ENCODE measurements at regions not wholly inside any gene's neighbourhood (a gene's known extent, or its start where the extent isn't known, plus 50 kb on each side); places are given as distances from the start of the nearest gene placed in this dataset.

GRCh38 chr10:128473911-128474310 is 347.7 kb upstream of the MKI67 start:
- Histone ChIP-seq H3K9ac (ENCODE audit: low read depth in 1 of 2, low read length in 2 of 2) (no peak overlapping the region), H3K36me3 (ENCODE audit: control insufficient read depth in 4 of 4, insufficient read depth in 3 of 4, low read depth in 1 of 4, low read length in 3 of 4) (no peaks in the 10 kb centered on the region), H3K4me1 (ENCODE audit: control insufficient read depth in 4 of 4, insufficient read depth in 4 of 4, low read length in 3 of 4) (no peaks in the 10 kb centered on the region), H3K27me3 (ENCODE audit: control insufficient read depth in 4 of 4, insufficient read depth in 4 of 4, low read length in 3 of 4) (no peaks in the 10 kb centered on the region), H3K4me3 (ENCODE audit: low read depth in 1 of 3, low read length in 3 of 3) (no peak overlapping the region), H3K9me3 (ENCODE audit: control insufficient read depth in 4 of 4, low read length in 3 of 4) (no peaks in the 10 kb centered on the region), H3K27ac (ENCODE audit: low read depth in 1 of 2, low read length in 2 of 2) (no peak overlapping the region)
- TF ChIP-seq HNF4A (conservative IDR thresholded peaks at IDR 0.05) (no peak), RXRA (IDR thresholded peaks at IDR 0.05) (no peak), RAD21 (IDR thresholded peaks at IDR 0.05) (no peak), REST (IDR thresholded peaks at IDR 0.05) (no peak), JUND (IDR thresholded peaks at IDR 0.05) (no peak), TAF1 (conservative IDR thresholded peaks at IDR 0.05) (no peak), HNF4G (IDR thresholded peaks at IDR 0.05) (no peak), FOXA2 (IDR thresholded peaks at IDR 0.05) (no peak), YY1 (IDR thresholded peaks at IDR 0.05) (no peak), CTCF (IDR thresholded peaks at IDR 0.05; ENCODE audit: low read depth, low read length, missing input control) (no peak), SP1 (IDR thresholded peaks at IDR 0.05) (no peak), MAX (IDR thresholded peaks at IDR 0.05) (no peak), EGR1 (IDR thresholded peaks at IDR 0.05; ENCODE audit: low read depth in 2 of 2) (no peak), GABPA (IDR thresholded peaks at IDR 0.05 in 1 of 2, conservative IDR thresholded peaks at IDR 0.05 in 1 of 2) (no peak), FOXA1 (IDR thresholded peaks at IDR 0.05) (no peak), ZBTB33 (IDR thresholded peaks at IDR 0.05) (no peak), NR2F2 (IDR thresholded peaks at IDR 0.05) (no peak), ATF3 (IDR thresholded peaks at IDR 0.05) (no peak)
- DNase-seq (ENCODE audit: low spot score) = no peak
- 86% methylated on average over 8 of the region's 8 CpGs for WGBS

Data from liver (tissue), 8 donors.